ENCODE measurements at regions not wholly inside any gene's neighbourhood (a gene's known extent, or its start where the extent isn't known, plus 50 kb on each side); places are given as distances from the start of the nearest gene placed in this dataset.

DNA sequence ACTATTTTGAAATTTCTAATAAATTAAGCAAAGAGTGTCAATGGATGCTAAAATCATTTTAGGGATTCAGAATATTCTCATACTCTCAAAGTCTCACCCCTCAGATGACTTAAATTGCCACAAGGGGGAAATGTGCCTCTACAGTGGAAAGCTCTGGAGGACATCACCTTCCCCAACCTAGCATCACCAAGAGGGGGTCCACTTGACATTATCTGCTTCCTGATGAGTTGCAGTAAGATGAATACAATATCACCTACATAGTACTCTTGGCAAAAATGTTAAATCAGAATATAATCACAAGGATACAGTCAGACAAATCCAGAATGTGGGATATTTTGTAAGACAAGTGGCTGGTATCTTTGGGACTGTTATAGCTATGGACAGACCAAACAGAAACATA is 290.1 kb downstream of the MFSD1 start:
- TF ChIP-seq, protein P1, sequence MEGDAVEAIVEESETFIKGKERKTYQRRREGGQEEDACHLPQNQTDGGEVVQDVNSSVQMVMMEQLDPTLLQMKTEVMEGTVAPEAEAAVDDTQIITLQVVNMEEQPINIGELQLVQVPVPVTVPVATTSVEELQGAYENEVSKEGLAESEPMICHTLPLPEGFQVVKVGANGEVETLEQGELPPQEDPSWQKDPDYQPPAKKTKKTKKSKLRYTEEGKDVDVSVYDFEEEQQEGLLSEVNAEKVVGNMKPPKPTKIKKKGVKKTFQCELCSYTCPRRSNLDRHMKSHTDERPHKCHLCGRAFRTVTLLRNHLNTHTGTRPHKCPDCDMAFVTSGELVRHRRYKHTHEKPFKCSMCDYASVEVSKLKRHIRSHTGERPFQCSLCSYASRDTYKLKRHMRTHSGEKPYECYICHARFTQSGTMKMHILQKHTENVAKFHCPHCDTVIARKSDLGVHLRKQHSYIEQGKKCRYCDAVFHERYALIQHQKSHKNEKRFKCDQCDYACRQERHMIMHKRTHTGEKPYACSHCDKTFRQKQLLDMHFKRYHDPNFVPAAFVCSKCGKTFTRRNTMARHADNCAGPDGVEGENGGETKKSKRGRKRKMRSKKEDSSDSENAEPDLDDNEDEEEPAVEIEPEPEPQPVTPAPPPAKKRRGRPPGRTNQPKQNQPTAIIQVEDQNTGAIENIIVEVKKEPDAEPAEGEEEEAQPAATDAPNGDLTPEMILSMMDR (IDR thresholded peaks at IDR 0.05; ENCODE audit: insufficient read depth, low read depth, low read length), result no peak
- DNase-seq (ENCODE audit: low read depth), result no peak

DNA sequence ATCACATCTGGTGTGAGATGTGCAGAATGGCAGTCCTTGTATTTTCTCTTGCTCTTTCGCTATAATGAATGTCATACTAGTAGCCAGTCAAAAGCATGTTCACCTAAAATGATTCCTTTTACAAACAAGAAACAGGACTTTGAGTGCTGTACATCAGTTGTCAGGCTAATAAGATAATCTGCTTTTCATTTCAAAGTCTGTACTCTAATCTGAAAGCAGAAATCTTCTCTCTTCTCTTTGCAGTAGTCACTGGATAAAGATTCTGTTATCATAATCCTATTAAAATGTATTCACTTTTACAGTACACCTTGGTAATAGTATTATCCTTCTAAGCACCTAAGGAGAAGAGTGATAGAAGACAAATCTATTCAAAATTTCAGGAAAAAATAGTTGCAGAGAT is 300.1 kb downstream of the MFSD1 start:
- TF ChIP-seq, protein P1 (IDR thresholded peaks at IDR 0.05; ENCODE audit: insufficient read depth, low read depth, low read length), result no peak
- no peak for DNase-seq (ENCODE audit: low read depth)
- H3K4me3 ChIP-seq (ENCODE audit: low read depth, low read length), result no peak overlapping the region

More for the DNA sequence above, 290.1 kb downstream of the MFSD1 start:
- H3K4me3 ChIP-seq (ENCODE audit: low read depth, low read length), result no peak overlapping the region

DNA sequence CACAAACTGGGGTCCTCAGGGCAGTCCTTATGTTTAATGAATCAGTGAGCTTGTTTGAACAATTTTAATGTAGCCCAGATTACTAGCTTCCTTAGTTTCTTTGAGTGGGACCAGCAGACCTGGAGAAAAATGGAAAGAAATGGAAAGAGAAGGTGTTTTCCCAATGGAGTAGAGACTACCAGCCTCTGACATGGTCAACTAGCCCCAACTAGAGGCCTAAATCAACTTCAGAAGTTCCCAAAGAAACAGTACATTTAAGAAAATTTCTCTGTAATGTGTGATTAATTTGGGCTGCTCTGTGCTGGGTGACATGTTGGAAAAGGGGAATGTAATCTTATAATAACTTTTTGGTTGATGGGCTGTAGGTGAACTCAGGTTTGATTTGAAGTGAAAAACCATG is 310.9 kb downstream of the MFSD1 start:
- DNase-seq (ENCODE audit: low read depth), result no peak
- TF ChIP-seq, protein P1 (IDR thresholded peaks at IDR 0.05; ENCODE audit: insufficient read depth, low read depth, low read length), result no peak

DNA sequence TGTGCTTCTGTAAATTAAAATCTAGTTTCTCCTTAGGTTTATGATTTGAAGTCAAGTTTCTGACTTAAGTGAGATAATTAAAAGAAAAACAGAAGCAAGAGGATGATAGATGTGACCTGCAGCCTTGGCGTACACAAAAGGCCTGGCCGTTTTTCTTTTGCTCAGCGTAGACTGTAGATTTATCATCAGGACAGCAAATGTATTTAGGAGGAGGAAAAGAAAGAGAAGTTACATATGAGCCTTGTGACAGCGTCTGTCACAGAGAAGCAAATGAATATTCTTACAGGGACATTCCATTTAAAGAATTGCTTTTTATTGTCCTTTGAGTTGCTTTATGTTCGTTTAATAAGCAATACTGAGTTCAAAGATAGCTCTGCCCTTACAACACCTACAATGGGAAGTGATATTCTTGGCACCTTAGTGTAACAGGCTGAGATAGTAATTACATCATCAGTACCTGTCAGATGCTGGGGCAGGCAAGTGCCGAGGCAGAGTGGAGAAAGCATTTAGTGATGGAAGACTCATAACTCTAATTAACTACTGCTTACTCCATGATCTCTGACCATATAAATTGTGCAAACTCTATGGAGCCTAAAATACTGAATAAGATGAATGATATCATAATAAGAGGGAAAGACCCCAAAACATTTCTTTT is 311.5 kb downstream of the MFSD1 start:
- DNase-seq (ENCODE audit: low read depth), result no peak
- H3K4me3 ChIP-seq (ENCODE audit: low read depth, low read length), result no peak overlapping the region
- TF ChIP-seq, protein P1 (IDR thresholded peaks at IDR 0.05; ENCODE audit: insufficient read depth, low read depth, low read length), result no peak

More for the DNA sequence above, 310.9 kb downstream of the MFSD1 start:
- no peak overlapping the region for H3K4me3 ChIP-seq (ENCODE audit: low read depth, low read length)

DNA sequence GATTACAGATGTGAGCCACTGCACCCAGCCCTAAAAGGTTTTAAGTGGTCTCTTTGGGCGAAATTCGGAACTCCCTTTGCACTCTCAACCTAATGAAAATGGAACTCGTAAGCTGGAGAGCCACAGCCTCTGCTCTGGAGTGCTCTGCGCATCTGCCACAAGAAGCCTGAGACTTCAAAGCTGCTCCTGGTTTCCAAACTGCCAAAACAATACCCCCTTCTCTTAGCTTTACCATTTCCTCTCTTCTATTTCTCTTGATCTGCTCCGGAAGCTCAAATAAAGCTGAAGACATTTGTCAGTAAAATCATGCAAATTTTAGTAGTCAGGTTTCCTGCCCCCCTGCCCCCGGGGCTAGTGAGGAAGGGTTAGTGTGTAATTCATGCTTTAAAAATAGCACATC is 312.7 kb downstream of the MFSD1 start:
- no peak overlapping the region for H3K4me3 ChIP-seq (ENCODE audit: low read depth, low read length)
- DNase-seq (ENCODE audit: low read depth), result no peak
- TF ChIP-seq, protein P1 (IDR thresholded peaks at IDR 0.05; ENCODE audit: insufficient read depth, low read depth, low read length), result no peak

DNA sequence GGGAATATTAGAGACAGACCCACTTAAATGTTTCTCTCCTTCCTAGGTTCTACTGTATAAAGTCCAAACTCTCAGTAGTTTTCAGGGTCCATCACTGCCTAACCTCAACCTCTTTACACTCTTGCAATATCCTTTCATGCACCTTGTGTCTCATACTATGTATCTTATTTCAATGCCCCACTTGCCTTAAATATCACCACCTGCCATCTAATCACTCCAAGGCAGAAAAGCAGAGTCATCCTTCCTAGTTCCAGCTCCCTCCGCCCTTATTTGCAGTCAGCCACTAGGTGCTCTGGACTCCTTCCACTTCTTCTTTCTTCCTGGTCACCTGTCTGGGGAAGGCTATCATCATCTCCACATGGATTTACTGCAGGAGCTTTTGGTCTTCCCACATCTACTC is 322.0 kb downstream of the MFSD1 start:
- DNase-seq (ENCODE audit: low read depth), result no peak
- TF ChIP-seq, protein P1 (IDR thresholded peaks at IDR 0.05; ENCODE audit: insufficient read depth, low read depth, low read length), result no peak
- H3K4me3 ChIP-seq (ENCODE audit: low read depth, low read length), result no peak overlapping the region
